Stimulated activated CD8-positive, alpha-beta memory T cell treated with anti-CD3 and anti-CD28 coated beads, Interleukin-15, amount 100 ng/mL, for 4 hours (primary cell): ENCODE measurements at regions not wholly inside any gene's neighbourhood (a gene's known extent, or its start where the extent isn't known, plus 50 kb on each side); places are given as distances from the start of the nearest gene placed in this dataset.
"Not testable (repeated sequence)": the region's sequence is repeated elsewhere in the genome, so short reads cannot be mapped to it uniquely, and the experiment has no call there.

Source experiments
- DNase-seq, 2 donors: peaks; one replicate each; pipeline ENCODE4 v3.0.0-alpha.2; 2020; ENCODE audit warnings: low read depth in 2 of 2

- DNase-seq, result no peak
Observed at GRCh38 chr12:119931402-119931801, 54.3 kb upstream of the CIT start.

- DNase-seq, result no peak
Observed at GRCh38 chr12:119932921-119933320, 55.8 kb upstream of the CIT start.

- DNase-seq, result not testable (repeated sequence)
Observed at GRCh38 chr12:119934780-119935179, 54.3 kb upstream of the BICDL1 start.

- DNase-seq, result no peak
Observed at GRCh38 chr12:119936705-119937311, 52.2 kb upstream of the BICDL1 start.

GRCh38 chr12:119938049-119938667 lies 50.9 kb upstream of the BICDL1 start:
- peak; percentile 21 to 44 for DNase-seq
